WERI-Rb-1 (cell line): ENCODE measurements at regions not wholly inside any gene's neighbourhood (a gene's known extent, or its start where the extent isn't known, plus 50 kb on each side); places are given as distances from the start of the nearest gene placed in this dataset.

Experiments
- DNase-seq: peaks from one replicate; pipeline ENCODE4 v3.0.0-alpha.2; 2020
- H3K27ac ChIP-seq: fragments of 250-450 bp; sonication (Bioruptor Pico); 2 replicates; pipeline ENCODE4 v1.5.1; 2020; ENCODE audit warnings: mild to moderate bottlenecking, moderate library complexity
- H3K27me3 ChIP-seq: fragments of 250-450 bp; sonication (Bioruptor Pico); 2 replicates; pipeline ENCODE4 v1.5.1; 2021; ENCODE audit warnings: mild to moderate bottlenecking, low read depth, moderate library complexity; ENCODE audit not compliant: insufficient read depth, severe bottlenecking
- H3K36me3 ChIP-seq: fragments of 250-450 bp; sonication (Bioruptor Pico); 2 replicates; pipeline ENCODE4 v1.5.1; 2020; ENCODE audit warnings: mild to moderate bottlenecking, moderate library complexity
- H3K4me3 ChIP-seq: 2 replicates; pipeline ENCODE4 v1.5.1; 2011; ENCODE audit warnings: low read depth, mild to moderate bottlenecking, control low read depth, low read length
- H3K9me3 ChIP-seq: fragments of 250-450 bp; sonication (Bioruptor Pico); 2 replicates; pipeline ENCODE4 v1.5.1; 2021; ENCODE audit warnings: mild to moderate bottlenecking, moderate library complexity; ENCODE audit not compliant: severe bottlenecking
- CTCF ChIP-seq: IDR thresholded peaks from 2 replicates; pipeline ENCODE4 v1.5.1; 2011; ENCODE audit warnings: low read depth, mild to moderate bottlenecking, control low read depth, inconsistent platforms, low read length

- no peak for TF ChIP-seq CTCF
- no peaks in the 10 kb centered on the region for H3K9me3 ChIP-seq
- peaks cover 68% of the 10 kb centered on the region for H3K27me3 ChIP-seq
- H3K36me3 ChIP-seq, result no peaks in the 10 kb centered on the region
- H3K4me3 ChIP-seq, result no peak overlapping the region
- no peak overlapping the region for H3K27ac ChIP-seq
- no peak for DNase-seq
Measured at GRCh38 chr7:153400735-153401593, 641.4 kb downstream of the ACTR3B start.

GRCh38 chr7:153401795-153402720 is 642.5 kb downstream of the ACTR3B start:
- Histone ChIP-seq H3K4me3 (no peak overlapping the region), H3K27me3 (peaks cover 74% of the 10 kb centered on the region), H3K9me3 (no peaks in the 10 kb centered on the region), H3K36me3 (no peaks in the 10 kb centered on the region), H3K27ac (no peak overlapping the region)
- DNase-seq, result no peak
- no peak for TF ChIP-seq CTCF

GRCh38 chr7:153402721-153403541 is 643.4 kb downstream of the ACTR3B start:
- H3K9me3 ChIP-seq, result no peaks in the 10 kb centered on the region
- no peak overlapping the region for H3K27ac ChIP-seq
- H3K4me3 ChIP-seq, result no peak overlapping the region
- no peaks in the 10 kb centered on the region for H3K36me3 ChIP-seq
- no peak for DNase-seq
- no peak for TF ChIP-seq CTCF
- peaks cover 72% of the 10 kb centered on the region for H3K27me3 ChIP-seq

GRCh38 chr7:153404124-153404523 is 644.6 kb downstream of the ACTR3B start:
- H3K4me3 ChIP-seq, result no peak overlapping the region
- no peaks in the 10 kb centered on the region for H3K9me3 ChIP-seq
- no peak for TF ChIP-seq CTCF

GRCh38 chr7:153404781-153405279 is 645.3 kb downstream of the ACTR3B start:
- Histone ChIP-seq H3K27me3 (peaks cover 74% of the 10 kb centered on the region), H3K36me3 (no peaks in the 10 kb centered on the region), H3K9me3 (no peaks in the 10 kb centered on the region), H3K27ac (no peak overlapping the region), H3K4me3 (no peak overlapping the region)
- no peak for TF ChIP-seq CTCF
- no peak for DNase-seq

More at GRCh38 chr7:153404124-153404523, 644.6 kb downstream of the ACTR3B start:
- H3K27me3 ChIP-seq, result peaks cover 74% of the 10 kb centered on the region
- DNase-seq, result no peak
- H3K27ac ChIP-seq, result no peak overlapping the region
- H3K36me3 ChIP-seq, result no peaks in the 10 kb centered on the region
